Suppressor macrophage treated with lipopolysaccharide for 1 hour (primary cell): ENCODE measurements at regions not wholly inside any gene's neighbourhood (a gene's known extent, or its start where the extent isn't known, plus 50 kb on each side); places are given as distances from the start of the nearest gene placed in this dataset.

Experiments used
- DNase-seq, 3 donors: peaks; one replicate each; pipeline ENCODE4 v3.0.0-alpha.2; 2020 to 2022

DNA sequence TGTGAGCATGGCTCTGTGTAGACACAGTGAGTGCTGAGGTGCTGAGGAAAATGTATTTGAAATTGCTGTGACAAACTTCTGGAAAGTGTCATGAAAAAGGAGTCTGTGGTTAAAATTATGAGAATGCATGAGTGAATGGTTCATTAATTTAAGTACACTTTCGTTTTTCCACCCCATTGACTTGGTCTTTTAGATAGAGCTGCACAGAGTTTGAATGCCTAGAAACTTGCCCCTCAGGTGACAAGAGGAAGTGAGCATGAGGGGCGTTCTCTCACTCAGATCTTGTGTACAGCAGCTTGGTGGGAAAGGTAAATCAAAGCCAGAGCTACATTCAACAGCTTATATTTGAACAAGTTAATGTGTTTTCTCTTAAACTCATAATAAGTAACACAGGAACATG lies 296.8 kb downstream of the WDR72 start:
- DNase-seq = no peak

DNA sequence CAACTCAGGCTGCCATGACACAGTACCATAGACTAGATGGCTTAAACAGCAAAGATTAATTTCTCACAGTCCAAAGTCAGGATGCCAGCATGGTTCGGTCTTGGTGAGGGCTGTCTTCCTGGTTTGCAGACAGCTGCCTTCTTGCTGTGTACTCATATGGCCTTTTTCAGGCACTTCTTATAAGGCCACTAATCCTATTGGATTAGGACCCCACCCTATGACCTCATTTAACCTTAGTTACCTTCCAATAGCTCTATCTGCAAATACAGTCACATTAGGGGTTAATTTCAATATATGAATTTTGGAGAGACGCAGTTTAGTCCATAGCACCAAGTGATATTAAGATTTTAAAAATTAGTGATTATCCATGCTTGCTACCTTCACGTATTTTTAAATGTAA lies 297.8 kb downstream of the WDR72 start:
- no peak for DNase-seq

DNA sequence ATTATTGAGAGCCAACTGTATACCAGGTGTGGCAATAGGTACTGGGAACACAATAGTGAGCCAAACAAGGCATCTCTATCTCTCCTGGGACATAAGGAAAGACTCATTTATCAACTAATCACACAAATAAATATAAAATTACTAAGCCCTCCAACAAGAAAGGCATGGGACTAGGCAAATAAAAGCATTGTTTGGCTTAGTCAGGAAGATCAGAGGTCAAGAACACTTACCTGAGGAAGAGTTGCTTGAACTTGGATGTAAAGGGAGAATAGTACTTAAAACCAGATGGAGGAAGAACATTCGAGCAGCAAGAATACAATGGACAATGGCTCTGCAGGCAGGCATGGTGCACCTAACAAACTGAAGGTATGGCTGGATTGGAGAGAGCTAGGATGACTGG lies 300.7 kb downstream of the WDR72 start:
- no peak for DNase-seq

DNA sequence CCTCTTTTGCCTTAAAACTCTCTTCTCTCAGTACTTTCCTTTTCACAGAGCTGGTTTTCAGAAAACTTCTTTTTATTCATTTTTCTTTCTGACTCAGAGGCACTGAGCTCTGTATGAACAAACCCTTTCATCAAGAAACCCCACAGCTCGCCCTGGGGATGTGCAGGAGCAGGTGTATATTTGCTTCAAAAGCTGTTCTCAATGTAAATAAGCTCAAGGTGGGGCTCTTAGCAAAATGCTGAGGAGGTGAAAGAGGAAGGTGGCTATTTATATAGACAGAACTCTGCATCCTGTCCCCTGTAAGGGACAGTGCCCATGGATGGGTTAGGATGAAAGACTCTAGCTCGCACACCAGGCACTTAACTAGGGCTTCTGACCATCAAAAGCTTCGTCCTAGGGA lies 302.0 kb downstream of the WDR72 start:
- DNase-seq = no peak

DNA sequence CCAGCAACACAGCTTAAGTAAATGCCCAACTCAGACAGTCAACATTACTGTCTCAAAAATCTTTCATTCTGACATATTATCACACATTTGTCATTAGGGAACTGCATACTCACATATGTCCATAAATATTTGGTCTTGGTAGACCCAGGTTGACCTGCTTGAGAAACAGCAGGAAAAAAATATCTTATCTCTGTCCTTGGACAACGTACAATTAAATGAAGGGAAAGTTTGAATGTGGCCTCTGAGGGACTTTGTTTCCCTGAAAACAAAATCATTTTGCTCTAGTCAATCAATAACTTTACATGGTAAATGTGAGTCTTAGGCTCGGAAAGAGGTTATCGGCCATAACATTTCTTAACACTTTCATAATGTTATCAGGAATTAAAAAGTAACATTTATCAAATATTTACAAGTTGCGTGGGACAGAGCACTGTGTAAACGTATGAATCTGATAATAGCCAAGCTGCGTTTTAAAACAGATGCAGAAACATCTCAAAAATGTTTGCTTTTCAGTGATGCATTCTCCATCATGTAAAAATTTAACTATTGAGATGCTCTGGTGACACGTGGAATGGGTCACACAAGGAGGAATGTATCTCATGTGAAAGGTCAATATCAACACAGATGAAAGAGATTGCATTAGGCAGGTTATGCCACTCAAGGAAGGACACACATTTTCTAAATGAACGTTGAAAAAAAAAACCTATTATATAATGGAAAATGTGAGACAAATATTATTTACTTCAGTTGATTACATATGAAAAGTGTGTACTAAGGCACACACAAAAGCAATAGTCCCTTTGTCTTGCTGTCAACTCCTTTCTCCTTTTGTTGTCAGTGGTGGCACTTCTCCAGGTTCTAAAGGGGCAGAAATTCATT lies 304.4 kb downstream of the WDR72 start:
- DNase-seq = no peak

DNA sequence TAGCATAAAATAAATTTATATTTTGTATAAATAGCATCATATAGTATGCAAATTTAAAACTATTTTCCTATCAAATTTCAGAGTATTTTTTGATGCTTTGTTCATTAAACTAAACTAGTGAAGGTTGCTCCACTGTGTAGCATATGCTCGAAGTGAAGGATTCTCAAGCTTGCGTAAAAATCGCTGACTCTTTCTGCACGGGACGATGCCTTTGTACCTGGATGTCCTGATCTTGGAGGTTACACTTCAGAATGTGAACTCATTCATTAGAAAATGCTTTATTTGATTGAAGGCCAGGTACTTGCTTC lies 305.0 kb downstream of the WDR72 start:
- DNase-seq = no peak

DNA sequence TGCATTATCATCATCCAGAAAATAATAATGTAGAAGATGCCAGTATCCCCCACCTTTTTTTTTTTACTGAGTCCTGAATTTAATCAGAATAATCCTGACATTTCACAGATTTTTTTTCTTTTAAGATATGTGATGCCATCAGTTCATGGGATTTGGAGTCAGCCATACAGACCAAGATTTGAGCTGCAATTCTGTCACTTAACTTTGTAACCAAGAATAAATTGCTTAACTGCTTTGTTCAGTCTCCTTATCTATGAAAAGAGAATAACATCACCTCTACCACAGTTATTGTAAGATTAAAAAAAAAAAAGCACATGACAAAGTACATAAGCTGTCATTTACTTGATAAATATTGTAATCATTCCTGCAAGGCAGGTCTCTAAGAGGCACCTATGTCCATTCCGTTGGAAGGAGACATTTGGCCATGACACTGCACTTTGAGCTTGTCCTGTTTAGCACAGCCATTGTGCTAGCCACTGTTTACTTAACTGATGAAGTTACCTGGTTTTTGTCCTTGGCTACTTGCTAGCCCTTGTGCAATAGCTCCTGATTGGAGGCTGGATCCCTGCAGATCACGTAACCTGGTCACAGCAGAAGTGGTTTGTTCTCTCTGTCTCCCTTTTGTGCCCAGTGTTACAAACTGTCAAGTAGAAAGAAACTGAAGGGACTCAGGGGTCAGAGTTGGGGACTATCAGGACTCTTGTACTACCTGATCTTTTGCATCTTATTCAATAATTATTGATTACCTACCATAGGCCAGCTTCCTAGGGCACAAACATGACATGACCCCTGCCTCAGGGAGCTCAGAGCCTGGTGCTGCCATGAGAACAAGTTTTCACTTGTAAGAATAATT lies 306.0 kb downstream of the WDR72 start:
- no peak for DNase-seq

DNA sequence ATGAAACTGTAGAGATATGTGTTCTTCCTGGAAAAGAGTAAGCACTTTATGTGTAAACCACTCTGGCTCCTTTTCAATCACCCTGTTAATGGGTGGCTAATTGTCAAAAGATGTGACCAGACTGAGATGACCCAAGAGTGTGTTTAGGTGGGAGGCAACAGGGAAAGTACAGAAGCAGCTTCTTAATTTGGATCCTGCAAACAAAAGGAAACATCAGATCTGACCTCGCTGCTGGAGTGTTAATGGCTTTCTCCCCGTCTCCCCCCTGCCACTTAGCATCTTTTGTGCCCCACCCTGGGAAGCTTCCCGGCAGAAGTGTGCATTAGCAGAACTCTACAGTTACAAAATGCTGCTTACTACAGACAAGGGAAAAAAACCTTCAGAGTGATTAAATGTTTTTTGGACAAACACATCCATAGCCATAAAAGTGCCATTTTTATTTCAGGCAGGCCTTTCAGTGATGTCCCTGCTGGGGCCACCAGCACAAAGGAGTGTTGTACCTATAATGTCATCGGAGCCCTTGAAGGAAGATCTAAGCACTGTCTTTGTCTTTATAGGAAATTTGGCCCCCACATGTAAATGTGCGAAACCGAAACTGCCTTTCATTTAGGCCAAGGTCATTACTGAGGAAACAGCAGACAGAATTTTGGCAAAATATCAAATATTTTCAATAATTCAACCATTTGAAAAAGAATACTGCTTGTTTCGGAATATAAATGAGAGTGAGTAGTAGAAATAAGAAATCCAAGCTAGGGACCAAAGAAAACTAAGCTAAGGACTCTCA lies 311.0 kb downstream of the WDR72 start:
- DNase-seq = peak in 1 of 3 donors; percentile 1

DNA sequence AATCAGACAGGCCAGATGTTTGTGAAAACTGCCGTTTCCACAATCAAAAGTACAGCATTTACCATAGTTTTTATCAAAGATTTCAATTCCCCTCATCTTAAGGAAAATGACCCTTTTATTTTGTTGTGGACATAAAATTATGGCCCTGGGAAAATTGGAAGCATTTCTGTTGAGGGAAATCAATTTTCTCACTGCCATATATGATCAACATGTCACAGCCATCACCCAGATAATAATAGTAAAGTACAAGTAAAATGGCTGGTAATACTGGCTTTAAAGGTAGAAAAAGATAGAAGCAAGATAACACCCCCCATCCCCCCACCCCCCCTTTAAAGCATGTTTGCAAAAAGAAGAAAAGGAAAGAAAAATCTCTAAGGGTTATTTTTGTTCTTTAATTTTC lies 311.7 kb downstream of the WDR72 start:
- DNase-seq = no peak

DNA sequence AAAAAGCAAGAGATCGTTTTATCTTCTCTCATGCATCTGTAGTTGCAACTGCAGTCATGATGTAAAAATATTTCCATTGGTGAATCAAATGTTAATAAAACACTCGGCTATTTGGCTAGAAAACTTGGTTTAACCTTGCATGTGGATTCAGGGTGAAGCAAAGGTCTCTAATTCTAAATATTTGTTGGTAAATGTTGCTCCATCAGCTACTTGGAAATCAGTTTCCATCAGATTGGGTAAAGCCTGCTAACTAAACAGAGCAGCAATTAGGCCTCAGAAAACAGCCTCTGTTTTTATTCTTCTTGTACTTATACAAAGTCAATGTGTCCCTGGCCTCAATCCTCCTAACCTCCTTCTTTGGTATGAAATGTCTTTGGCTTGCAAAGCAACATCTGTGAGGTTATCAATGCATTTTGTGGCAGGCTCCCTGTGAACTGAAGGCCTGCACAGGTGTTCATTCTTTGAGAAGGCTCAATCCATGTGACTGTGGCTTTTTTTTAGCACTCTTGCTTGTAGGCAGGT lies 312.3 kb downstream of the WDR72 start:
- DNase-seq = no peak

DNA sequence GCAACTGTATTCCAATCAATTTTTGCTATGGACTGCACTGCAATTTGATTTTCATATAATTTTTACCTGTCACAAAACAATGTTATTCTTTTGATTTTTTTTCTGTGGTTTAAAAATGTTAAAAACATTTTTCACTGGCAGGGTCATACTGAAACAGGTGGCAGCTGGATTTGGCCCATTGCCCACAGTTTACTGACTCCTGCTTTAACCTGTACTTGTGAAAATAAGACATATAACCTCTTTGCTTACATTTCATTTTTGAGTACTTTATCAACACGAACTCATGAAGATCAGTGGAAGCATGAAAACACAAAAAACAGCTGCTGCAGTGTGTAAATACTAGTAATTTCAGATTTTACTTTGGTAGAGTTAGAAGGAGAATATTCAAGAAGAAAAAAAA lies 313.1 kb downstream of the WDR72 start:
- DNase-seq = no peak

DNA sequence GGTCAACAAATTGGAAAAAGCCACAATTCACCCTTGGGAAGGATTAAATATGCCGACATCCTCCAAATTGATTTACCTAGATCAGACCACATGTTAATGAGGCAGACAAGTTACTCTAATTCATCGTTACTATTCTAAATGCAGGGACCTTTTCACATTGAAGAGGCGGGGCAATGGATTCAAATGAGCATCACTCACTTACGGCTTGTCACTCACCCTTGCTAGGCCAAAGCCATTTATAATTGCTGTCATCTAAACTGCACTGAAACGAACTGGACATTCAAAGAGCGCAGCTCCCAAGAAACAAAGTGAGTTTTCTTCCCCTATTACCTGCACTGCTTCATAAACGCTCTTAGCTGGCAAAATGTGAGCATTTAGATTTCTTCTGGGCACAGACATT lies 313.9 kb downstream of the WDR72 start:
- DNase-seq = no peak

DNA sequence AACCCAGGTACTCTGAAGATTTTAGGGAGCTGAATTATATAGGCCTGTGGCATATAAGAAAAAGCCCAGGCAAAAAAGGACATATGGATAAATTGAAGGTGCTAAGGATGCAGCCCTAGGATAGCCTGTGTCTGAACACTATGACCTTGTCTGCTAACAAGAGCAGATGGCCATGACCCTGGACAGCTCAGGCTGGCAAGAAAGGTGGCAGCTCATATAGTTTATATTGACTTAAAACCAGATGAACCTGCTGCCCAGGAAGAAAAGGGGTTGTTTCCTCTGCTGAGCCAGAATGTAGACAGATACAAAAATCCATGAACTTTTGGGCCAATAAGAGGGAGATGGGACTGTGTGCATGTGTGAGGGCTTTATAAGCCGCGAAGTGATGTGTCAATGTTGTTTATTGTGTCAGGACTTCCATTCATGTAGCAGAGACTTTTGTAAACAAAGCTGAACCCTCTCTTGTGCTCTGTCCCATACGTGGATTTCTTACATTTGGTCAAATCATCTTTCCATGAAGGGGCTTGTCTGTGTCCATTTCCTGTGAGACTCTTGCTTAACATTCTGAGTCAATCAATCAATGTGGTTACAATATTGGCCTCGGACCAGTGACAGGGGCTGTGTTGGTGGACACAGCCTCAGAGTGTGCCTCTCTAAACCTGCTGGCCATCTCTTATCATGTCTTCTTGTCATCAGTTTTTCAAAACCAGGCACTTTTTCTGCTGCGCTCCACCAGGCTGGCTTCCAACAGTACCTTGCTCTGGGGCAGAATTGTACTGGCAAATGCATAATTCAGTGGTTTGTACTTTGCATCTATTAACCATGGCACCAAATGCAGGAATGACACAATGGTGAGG lies 321.2 kb downstream of the WDR72 start:
- DNase-seq = no peak

DNA sequence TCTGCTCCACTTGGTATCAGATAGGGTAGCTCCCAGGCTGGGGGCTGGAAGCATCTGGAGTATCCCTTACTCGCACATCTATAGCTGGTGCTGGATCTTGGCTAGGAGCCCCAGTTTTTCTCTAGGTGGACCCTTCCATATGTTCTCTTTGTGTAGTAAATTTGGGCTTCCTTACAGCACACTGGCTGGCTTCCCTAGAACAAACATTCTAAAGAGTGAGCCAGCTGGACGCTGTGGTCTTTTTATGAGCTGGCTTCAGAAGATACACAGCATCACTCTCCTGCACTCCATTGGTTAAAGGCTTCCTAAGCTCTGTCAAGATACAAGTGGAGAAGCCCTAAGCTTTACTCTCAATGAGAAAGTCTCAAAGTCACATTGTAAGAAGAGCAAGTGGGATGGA lies 322.1 kb downstream of the WDR72 start:
- no peak for DNase-seq

DNA sequence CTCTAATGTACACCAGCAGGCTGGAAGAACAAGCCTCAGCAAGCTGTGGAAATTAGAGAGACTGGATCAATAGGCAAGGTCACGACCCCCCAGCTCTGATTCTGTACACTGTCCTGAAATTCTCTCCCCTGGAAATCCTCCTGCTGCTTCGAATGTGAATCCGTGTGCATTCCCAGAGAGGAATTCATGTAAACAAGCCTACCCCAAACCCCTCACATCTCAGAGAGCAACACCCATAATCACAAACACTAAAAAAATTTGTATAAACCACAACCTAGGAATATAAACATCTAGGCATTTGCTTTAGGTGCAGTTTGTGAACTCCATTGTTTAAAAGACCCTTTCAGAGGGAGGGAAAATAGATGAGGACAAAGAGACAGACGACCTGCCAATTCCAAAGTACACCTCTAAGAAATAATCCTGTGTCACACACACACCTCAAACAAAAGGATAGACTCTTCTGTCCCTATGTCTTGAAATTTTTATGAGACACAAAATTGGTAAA lies 325.2 kb downstream of the WDR72 start:
- DNase-seq = no peak

DNA sequence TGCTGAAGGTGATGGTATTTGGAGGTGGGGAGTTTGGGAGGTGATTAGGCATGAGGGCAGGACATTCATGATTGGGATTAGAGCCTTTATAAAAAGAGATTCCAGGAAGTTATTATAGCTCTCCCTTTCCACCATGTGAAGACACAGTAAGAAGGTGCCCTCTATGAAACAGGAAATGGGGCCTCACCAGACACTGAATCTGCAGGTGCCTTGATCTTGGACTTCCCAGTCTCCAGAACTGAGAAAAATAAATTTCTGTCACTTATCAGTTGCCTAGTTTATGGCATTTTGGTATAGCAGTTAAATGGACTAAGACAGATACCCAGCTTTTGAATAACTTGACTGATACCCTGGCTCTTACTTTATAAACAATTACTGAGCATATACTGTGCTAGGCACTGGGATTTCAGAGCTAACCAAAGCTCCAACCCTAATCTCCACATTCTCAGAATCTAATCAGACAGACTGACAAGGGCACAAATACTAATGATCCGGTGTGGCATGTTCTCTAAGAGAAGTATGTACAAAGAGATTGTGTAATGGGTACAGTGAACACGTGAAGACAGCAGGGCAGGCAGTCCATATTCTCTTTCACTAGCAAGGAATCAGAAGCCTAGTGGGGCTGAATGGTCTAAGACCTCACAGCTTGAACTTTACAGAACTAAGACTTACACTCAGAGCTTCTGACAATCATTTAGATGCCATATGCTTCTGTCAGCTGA lies 343.1 kb downstream of the WDR72 start:
- no peak for DNase-seq

DNA sequence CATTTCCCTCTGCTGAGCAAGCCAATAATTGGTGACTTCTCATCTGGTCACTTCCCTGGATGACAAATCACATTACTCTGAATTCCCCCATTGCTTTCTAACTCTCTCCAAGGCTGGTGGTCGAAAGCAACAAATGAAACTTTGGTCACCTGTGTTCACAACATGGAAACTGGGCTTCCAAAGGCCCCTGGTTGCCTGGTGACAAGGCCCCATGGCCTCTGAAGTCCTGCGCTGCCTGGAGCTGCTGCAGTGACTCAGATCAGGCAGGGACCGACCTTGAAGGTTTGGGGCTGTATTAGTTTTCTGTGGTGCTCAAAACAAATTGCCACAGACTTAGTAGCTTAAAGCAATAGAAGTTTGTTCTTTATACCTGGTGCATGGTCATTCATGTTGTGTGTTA lies 345.3 kb downstream of the WDR72 start:
- no peak for DNase-seq

DNA sequence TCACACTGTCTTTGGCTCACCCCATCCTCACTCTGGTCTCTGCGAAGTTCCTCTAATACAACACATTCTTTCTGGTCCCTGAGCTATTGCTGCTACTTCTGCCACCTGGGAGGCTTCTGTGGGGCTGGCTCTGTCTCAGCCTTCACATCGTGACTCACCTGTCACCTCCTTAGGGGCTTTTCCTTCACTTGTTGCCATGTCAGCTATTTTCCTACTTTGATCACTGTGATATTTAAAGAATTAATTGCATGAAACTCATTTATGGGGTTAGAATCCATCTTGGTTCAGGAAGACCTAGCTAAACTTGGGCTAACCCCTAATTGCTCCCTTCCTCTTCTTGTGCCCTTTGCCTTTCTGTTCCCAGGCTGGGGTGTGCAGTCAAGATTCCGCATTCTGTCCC lies 346.9 kb downstream of the WDR72 start:
- DNase-seq = no peak

DNA sequence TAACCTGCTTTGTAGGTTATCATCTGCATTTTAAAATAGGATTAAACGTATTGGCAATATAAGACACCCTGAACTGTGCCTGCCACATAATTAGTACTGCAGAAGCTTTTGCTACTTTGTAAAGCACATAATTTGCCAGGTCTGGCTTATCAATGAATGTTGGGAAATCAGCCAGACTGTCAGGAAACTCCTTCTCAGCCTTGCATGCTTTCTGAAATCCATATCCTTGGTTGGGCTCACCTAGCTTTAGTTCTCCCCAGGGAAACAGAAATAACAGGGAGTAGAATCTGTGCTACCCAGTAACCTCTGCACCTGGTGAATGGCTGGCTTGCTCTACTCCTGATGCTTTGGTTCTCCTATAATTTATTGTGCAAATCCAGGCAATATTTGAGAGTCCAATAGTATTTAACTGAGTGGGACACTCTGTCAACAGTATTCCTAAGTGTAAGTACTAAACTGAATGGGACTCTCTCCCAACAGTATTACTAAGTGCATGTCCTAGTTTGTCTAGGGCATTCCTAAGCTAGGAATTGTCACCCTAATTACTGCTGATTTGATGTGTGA lies 354.5 kb downstream of the WDR72 start:
- no peak for DNase-seq

DNA sequence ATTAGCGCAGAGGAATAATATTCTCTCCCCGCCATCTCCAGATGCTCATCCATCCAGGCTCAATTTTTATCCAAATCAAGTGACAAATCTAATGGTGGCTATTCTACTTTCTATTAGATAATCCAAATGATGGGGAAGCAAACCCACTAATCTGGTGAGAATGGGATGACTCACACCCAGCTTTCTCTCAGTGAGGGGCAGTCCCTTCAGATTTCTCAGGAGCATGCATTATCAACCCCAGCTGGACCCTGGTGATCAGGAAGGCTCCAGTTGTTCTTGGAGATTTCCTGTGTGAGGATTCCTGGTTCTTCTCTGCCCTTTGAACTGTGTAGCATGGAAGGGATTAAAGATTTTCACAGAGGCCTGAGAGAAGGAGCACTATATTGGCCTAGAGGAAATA lies 358.0 kb downstream of the WDR72 start:
- DNase-seq = no peak

DNA sequence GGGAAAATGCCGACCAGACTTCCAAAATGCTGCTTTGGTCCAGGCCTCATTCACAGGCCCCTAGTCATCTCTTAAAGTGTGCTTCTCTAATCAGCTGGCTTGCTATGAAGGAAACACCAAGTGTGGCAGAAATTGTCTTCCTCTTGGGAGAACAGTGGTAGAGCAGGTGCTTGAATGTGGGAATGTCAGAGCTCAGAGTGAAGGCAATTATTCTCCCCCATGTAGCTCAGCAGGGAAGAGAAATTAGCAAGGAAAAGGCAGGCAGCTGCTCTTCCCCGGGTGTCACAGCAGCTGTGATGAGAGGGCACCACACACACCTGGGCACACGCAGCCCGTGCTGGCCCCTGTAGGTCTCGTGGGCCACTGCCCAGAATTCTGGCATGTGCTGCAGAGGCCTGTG lies 358.5 kb downstream of the WDR72 start:
- no peak for DNase-seq
